ENCODE measurements at regions not wholly inside any gene's neighbourhood (a gene's known extent, or its start where the extent isn't known, plus 50 kb on each side); places are given as distances from the start of the nearest gene placed in this dataset.

- Histone ChIP-seq H3K9me3 (no peaks in the 10 kb centered on the region), H3K27me3 (no peaks in the 10 kb centered on the region), H3K27ac (no peak overlapping the region), H3K4me3 (no peak overlapping the region), H3K4me1 (no peaks in the 10 kb centered on the region), H3K36me3 (no peaks in the 10 kb centered on the region)
- no peak for TF ChIP-seq CTCF (IDR thresholded peaks at IDR 0.05)
- ATAC-seq (no peak), DNase-seq (no peak)
- intact Hi-C loops (cut with DNase I): no loop called here
These were observed 176.5 kb upstream of the SLC24A2 start for GRCh38 chr9:19965336-19965735.

- Histone ChIP-seq H3K27me3 (no peaks in the 10 kb centered on the region), H3K9me3 (peaks cover 0 to 4% of the 10 kb centered on the region in 2 donors), H3K4me1 (no peaks in the 10 kb centered on the region), H3K27ac (no peak overlapping the region), H3K4me3 (no peak overlapping the region), H3K36me3 (no peaks in the 10 kb centered on the region)
- DNase-seq: peak in 1 of 4 donors; percentile 60
- ATAC-seq: no peak
- TF ChIP-seq CTCF (IDR thresholded peaks at IDR 0.05): no peak
- intact Hi-C loops (cut with DNase I): no loop called here
These were observed 159.2 kb upstream of the SLC24A2 start for GRCh38 chr9:19947996-19948395.

GRCh38 chr9:19946441-19947109 is 157.7 kb upstream of the SLC24A2 start:
- H3K9me3 ChIP-seq: no peaks in the 10 kb centered on the region

GRCh38 chr9:19941874-19942273 is 153.0 kb upstream of the SLC24A2 start:
- Histone ChIP-seq H3K27ac (no peak overlapping the region), H3K4me1 (no peaks in the 10 kb centered on the region), H3K36me3 (no peaks in the 10 kb centered on the region), H3K27me3 (peaks cover 0 to 4% of the 10 kb centered on the region in 2 donors), H3K4me3 (no peak overlapping the region), H3K9me3 (no peaks in the 10 kb centered on the region)
- no peak for TF ChIP-seq CTCF (IDR thresholded peaks at IDR 0.05)
- intact Hi-C loops (cut with DNase I): no loop called here
- DNase-seq: no peak
- no peak for ATAC-seq

More at GRCh38 chr9:19946441-19947109, 157.7 kb upstream of the SLC24A2 start:
- TF ChIP-seq CTCF (IDR thresholded peaks at IDR 0.05): no peak
- ATAC-seq: no peak
- Histone ChIP-seq H3K27ac (no peak overlapping the region), H3K27me3 (peaks cover 0 to 4% of the 10 kb centered on the region in 2 donors), H3K36me3 (no peaks in the 10 kb centered on the region), H3K4me1 (no peaks in the 10 kb centered on the region), H3K4me3 (no peak overlapping the region)
- intact Hi-C loops (cut with DNase I): no loop called here
- peak in 1 of 4 donors; percentile 16 for DNase-seq

- Histone ChIP-seq H3K9me3 (no peaks in the 10 kb centered on the region), H3K4me3 (no peak overlapping the region), H3K4me1 (no peaks in the 10 kb centered on the region), H3K27ac (no peak overlapping the region), H3K36me3 (no peaks in the 10 kb centered on the region), H3K27me3 (peaks cover 0 to 4% of the 10 kb centered on the region in 2 donors)
- intact Hi-C loops (cut with DNase I): no loop called here
- DNase-seq (no peak), ATAC-seq (no peak)
- no peak for TF ChIP-seq CTCF (IDR thresholded peaks at IDR 0.05)
These were observed 152.1 kb upstream of the SLC24A2 start for GRCh38 chr9:19940811-19941535.
